ENCODE measurements at regions not wholly inside any gene's neighbourhood (a gene's known extent, or its start where the extent isn't known, plus 50 kb on each side); places are given as distances from the start of the nearest gene placed in this dataset.
A peak's percentile ranks its signal among the peaks of the same experiment; 100 is the strongest.
"Not testable (repeated sequence)": the region's sequence is repeated elsewhere in the genome, so short reads cannot be mapped to it uniquely, and the experiment has no call there.

DNA sequence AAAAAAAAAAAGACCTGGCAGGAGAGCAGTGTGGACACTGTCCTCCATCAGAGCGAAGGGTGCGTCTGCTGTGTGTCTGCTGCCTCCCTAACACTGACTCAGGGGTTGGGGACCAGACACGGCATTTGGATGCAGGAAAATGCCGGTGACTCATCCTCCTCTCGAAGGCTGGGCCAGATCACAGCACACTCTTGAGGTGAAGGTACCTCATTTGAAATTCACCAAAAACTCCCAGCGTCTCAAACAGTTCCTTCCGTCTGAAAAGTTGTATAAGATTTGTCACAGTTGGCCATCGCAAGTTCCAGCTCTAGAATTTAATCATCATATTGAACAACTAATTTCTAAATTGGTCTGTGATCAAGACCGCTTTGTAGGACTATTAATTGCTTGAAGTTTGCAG, 118.1 kb upstream of the LYZL2 start:
- no CpG with 5 or more reads among the region's 9 CpGs for WGBS (ENCODE audit: extremely low coverage, insufficient coverage, low lambda C conversion rate)
- no peak overlapping the region for H3K27ac ChIP-seq (ENCODE audit: low read depth, low read length)
- DNase-seq, result peak; percentile 40

DNA sequence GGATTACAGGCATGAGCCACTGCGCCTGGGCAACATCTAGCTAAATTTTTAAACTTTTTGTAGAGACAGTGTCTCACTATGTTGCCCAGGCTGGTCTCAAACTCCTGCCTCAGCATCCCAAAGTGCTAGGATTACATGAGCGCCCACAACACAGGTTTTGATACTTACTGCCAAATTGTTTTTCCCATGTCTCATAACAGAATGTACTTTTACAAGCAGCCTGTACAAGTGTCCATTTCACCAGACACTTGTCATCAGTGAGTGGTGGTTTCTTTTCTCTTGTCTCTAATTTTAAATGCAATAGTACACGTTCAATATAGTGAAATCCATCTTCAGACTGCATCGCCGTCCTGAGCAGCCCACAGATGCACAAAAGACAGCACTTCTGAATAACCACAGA, 116.4 kb upstream of the LYZL2 start:
- no peaks in the 10 kb centered on the region for H3K79me2 ChIP-seq (ENCODE audit: control insufficient read depth, insufficient read depth, low read length)
- no peak overlapping the region for H3K4ac ChIP-seq (ENCODE audit: low read depth, low read length)
- H2BK120ac ChIP-seq (ENCODE audit: low read depth, low read length), result no peak overlapping the region
- no peak overlapping the region for H4K8ac ChIP-seq (ENCODE audit: low read depth, low read length)
- H3K9ac ChIP-seq (ENCODE audit: low read length), result no peak overlapping the region
- H3K4me1 ChIP-seq (ENCODE audit: control insufficient read depth, low read depth, low read length), result no peaks in the 10 kb centered on the region
- H3K56ac ChIP-seq (ENCODE audit: low read length), result no peak overlapping the region
- H3K27ac ChIP-seq (ENCODE audit: low read depth, low read length), result no peak overlapping the region
- no peak overlapping the region for H3K23ac ChIP-seq (ENCODE audit: low read length)
- no peak overlapping the region for H4K5ac ChIP-seq (ENCODE audit: low read length)
- no peak for DNase-seq
- H3K18ac ChIP-seq (ENCODE audit: low read length), result no peak overlapping the region
- WGBS (ENCODE audit: extremely low coverage, insufficient coverage, low lambda C conversion rate), result no CpG with 5 or more reads among the region's 5 CpGs
- no peak overlapping the region for H2AK5ac ChIP-seq (ENCODE audit: low read length)
- no peaks in the 10 kb centered on the region for H3K27me3 ChIP-seq (ENCODE audit: insufficient read depth, low read length, poor library complexity)
- no peak overlapping the region for H3K4me2 ChIP-seq (ENCODE audit: low read length)
- H3K79me1 ChIP-seq (ENCODE audit: low read length), result no peaks in the 10 kb centered on the region
- no peak overlapping the region for H2BK15ac ChIP-seq (replicated peaks; ENCODE audit: low read depth)
- no peak overlapping the region for H3K4me3 ChIP-seq (ENCODE audit: low read length)
- H2BK5ac ChIP-seq (ENCODE audit: low read length), result no peak overlapping the region
- no peaks in the 10 kb centered on the region for H3K36me3 ChIP-seq (ENCODE audit: control insufficient read depth, insufficient read depth, low read length)

More for the DNA sequence above, 118.1 kb upstream of the LYZL2 start:
- Histone ChIP-seq H3K27me3 (ENCODE audit: insufficient read depth, low read length, poor library complexity) (no peaks in the 10 kb centered on the region), H2BK120ac (ENCODE audit: low read depth, low read length) (no peak overlapping the region), H4K5ac (ENCODE audit: low read length) (no peak overlapping the region), H3K4me1 (ENCODE audit: control insufficient read depth, low read depth, low read length) (no peaks in the 10 kb centered on the region), H3K4me2 (ENCODE audit: low read length) (no peak overlapping the region), H3K79me1 (ENCODE audit: low read length) (no peaks in the 10 kb centered on the region), H2BK5ac (ENCODE audit: low read length) (no peak overlapping the region), H2AK5ac (ENCODE audit: low read length) (no peak overlapping the region), H3K18ac (ENCODE audit: low read length) (no peak overlapping the region), H3K56ac (ENCODE audit: low read length) (no peak overlapping the region), H3K9ac (ENCODE audit: low read length) (no peak overlapping the region), H3K36me3 (ENCODE audit: control insufficient read depth, insufficient read depth, low read length) (no peaks in the 10 kb centered on the region), H3K79me2 (ENCODE audit: control insufficient read depth, insufficient read depth, low read length) (no peaks in the 10 kb centered on the region), H3K4me3 (ENCODE audit: low read length) (no peak overlapping the region), H3K4ac (ENCODE audit: low read depth, low read length) (no peak overlapping the region), H3K23ac (ENCODE audit: low read length) (no peak overlapping the region), H2BK15ac (replicated peaks; ENCODE audit: low read depth) (no peak overlapping the region), H4K8ac (ENCODE audit: low read depth, low read length) (no peak overlapping the region)

DNA sequence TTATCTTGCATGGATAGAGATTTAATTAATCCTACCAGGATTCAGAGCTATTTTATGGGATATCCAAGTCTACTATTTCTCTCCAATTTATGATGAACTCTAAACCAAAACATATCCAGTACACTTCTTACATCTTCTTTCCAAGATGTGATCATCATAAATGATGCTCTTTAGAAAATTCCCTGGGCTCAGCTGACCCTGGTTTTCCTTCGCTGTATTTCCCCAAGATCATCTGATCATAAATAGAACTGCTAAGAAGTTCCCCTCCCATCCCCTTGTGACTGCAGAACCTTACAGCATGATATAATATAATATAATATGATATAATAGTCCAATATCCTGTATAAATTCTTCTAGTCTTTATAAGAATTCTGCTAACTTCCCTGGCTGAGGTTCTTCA, 114.6 kb upstream of the LYZL2 start:
- no peaks in the 10 kb centered on the region for H3K79me1 ChIP-seq (ENCODE audit: low read length)
- H3K36me3 ChIP-seq (ENCODE audit: control insufficient read depth, insufficient read depth, low read length), result no peaks in the 10 kb centered on the region
- no peak overlapping the region for H2AK5ac ChIP-seq (ENCODE audit: low read length)
- H3K23ac ChIP-seq (ENCODE audit: low read length), result no peak overlapping the region
- H3K4me1 ChIP-seq (ENCODE audit: control insufficient read depth, low read depth, low read length), result no peaks in the 10 kb centered on the region
- H3K27me3 ChIP-seq (ENCODE audit: insufficient read depth, low read length, poor library complexity), result no peaks in the 10 kb centered on the region
- no CpG with 5 or more reads among the region's 1 CpG for WGBS (ENCODE audit: extremely low coverage, insufficient coverage, low lambda C conversion rate)
- no peak overlapping the region for H3K4ac ChIP-seq (ENCODE audit: low read depth, low read length)
- no peak overlapping the region for H2BK120ac ChIP-seq (ENCODE audit: low read depth, low read length)
- H2BK5ac ChIP-seq (ENCODE audit: low read length), result no peak overlapping the region
- no peak overlapping the region for H3K4me3 ChIP-seq (ENCODE audit: low read length)
- no peak overlapping the region for H3K56ac ChIP-seq (ENCODE audit: low read length)
- H3K9ac ChIP-seq (ENCODE audit: low read length), result no peak overlapping the region
- H4K5ac ChIP-seq (ENCODE audit: low read length), result no peak overlapping the region
- H3K18ac ChIP-seq (ENCODE audit: low read length), result no peak overlapping the region
- H3K4me2 ChIP-seq (ENCODE audit: low read length), result no peak overlapping the region
- no peak overlapping the region for H2BK15ac ChIP-seq (replicated peaks; ENCODE audit: low read depth)
- H4K8ac ChIP-seq (ENCODE audit: low read depth, low read length), result no peak overlapping the region
- no peak for DNase-seq
- H3K79me2 ChIP-seq (ENCODE audit: control insufficient read depth, insufficient read depth, low read length), result no peaks in the 10 kb centered on the region
- H3K27ac ChIP-seq (ENCODE audit: low read depth, low read length), result no peak overlapping the region

DNA sequence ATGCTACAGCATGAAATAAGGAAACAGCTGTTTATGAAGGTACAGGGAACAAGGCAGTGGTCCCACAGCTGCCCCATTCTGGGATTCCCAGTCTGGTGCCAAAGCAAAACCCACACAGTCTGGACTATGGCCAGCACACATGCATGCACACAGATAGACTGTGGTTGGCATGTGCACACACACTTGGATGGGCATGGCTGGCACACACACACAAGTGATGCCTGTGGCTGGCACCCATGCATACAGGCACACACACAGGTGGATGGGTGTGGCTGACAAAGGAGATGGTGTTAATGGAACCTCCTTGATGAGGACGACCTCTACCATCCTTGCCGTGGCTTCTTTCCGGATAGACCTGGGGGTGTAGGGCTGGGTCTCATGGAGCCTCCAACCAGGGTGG, 114.0 kb upstream of the LYZL2 start:
- Histone ChIP-seq H3K27me3 (ENCODE audit: insufficient read depth, low read length, poor library complexity) (no peaks in the 10 kb centered on the region), H3K23ac (ENCODE audit: low read length) (no peak overlapping the region), H3K9ac (ENCODE audit: low read length) (no peak overlapping the region), H2BK120ac (ENCODE audit: low read depth, low read length) (no peak overlapping the region), H4K5ac (ENCODE audit: low read length) (no peak overlapping the region), H2BK5ac (ENCODE audit: low read length) (no peak overlapping the region), H2BK15ac (replicated peaks; ENCODE audit: low read depth) (no peak overlapping the region), H3K4me2 (ENCODE audit: low read length) (no peak overlapping the region), H3K4ac (ENCODE audit: low read depth, low read length) (no peak overlapping the region), H3K79me1 (ENCODE audit: low read length) (no peaks in the 10 kb centered on the region), H3K27ac (ENCODE audit: low read depth, low read length) (no peak overlapping the region), H4K8ac (ENCODE audit: low read depth, low read length) (no peak overlapping the region), H3K56ac (ENCODE audit: low read length) (no peak overlapping the region), H3K4me3 (ENCODE audit: low read length) (no peak overlapping the region), H3K18ac (ENCODE audit: low read length) (no peak overlapping the region), H3K79me2 (ENCODE audit: control insufficient read depth, insufficient read depth, low read length) (no peaks in the 10 kb centered on the region), H3K4me1 (ENCODE audit: control insufficient read depth, low read depth, low read length) (no peaks in the 10 kb centered on the region), H3K36me3 (ENCODE audit: control insufficient read depth, insufficient read depth, low read length) (no peaks in the 10 kb centered on the region), H2AK5ac (ENCODE audit: low read length) (no peak overlapping the region)
- no CpG with 5 or more reads among the region's 3 CpGs for WGBS (ENCODE audit: extremely low coverage, insufficient coverage, low lambda C conversion rate)
- DNase-seq, result no peak

DNA sequence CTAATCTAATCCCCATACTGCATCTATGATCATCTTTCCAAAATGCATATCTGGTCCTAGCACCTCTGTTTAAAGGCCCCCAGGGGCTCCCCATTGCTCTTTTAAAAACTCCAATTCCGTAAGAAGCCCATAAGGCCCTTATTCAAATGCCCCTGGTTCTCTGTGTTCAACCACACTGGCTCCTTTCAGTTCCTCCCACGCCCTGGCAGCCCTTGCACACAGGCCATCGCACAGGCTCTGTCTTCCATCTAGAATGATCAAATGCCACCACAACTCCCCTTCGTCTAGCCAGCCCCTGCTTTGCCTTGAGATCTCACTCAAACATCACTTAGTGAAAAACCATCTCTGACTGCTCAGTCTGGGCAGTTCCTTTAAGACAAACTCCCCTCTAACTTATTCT, 112.9 kb upstream of the LYZL2 start:
- Histone ChIP-seq H3K79me2 (ENCODE audit: control insufficient read depth, insufficient read depth, low read length) (no peaks in the 10 kb centered on the region), H3K27ac (ENCODE audit: low read depth, low read length) (no peak overlapping the region), H3K4me2 (ENCODE audit: low read length) (no peak overlapping the region), H3K4ac (ENCODE audit: low read depth, low read length) (no peak overlapping the region), H2BK15ac (replicated peaks; ENCODE audit: low read depth) (no peak overlapping the region), H3K18ac (ENCODE audit: low read length) (no peak overlapping the region), H2BK120ac (ENCODE audit: low read depth, low read length) (no peak overlapping the region), H4K8ac (ENCODE audit: low read depth, low read length) (no peak overlapping the region), H3K23ac (ENCODE audit: low read length) (no peak overlapping the region), H2BK5ac (ENCODE audit: low read length) (no peak overlapping the region), H3K79me1 (ENCODE audit: low read length) (no peaks in the 10 kb centered on the region), H4K5ac (ENCODE audit: low read length) (no peak overlapping the region), H3K56ac (ENCODE audit: low read length) (no peak overlapping the region), H3K4me3 (ENCODE audit: low read length) (no peak overlapping the region), H3K9ac (ENCODE audit: low read length) (no peak overlapping the region), H2AK5ac (ENCODE audit: low read length) (no peak overlapping the region), H3K4me1 (ENCODE audit: control insufficient read depth, low read depth, low read length) (no peaks in the 10 kb centered on the region), H3K27me3 (ENCODE audit: insufficient read depth, low read length, poor library complexity) (no peaks in the 10 kb centered on the region), H3K36me3 (ENCODE audit: control insufficient read depth, insufficient read depth, low read length) (no peaks in the 10 kb centered on the region)
- DNase-seq, result no peak
- WGBS (ENCODE audit: extremely low coverage, insufficient coverage, low lambda C conversion rate), result no CpG with 5 or more reads among the region's 4 CpGs

DNA sequence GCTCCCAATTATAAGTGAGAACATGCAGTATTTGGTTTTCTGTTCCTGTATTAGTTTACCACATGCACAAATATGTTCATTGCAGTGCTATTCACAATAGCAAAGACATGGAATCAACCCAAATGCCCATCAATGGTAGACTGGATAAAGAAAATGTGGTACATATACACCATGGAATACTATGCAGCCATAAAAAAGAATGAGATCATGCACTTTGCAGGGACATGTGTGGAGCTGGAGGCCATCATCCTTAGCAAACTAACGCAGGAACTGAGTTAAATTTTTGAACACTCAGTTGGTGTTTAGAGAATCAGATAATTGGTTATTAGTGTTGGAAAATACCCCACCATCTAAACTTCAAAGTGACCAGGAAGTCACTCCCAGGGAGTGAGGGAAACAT, 111.2 kb upstream of the LYZL2 start:
- H3K23ac ChIP-seq (ENCODE audit: low read length); H4K8ac ChIP-seq (ENCODE audit: low read depth, low read length); H3K56ac ChIP-seq (ENCODE audit: low read length); H3K36me3 ChIP-seq (ENCODE audit: control insufficient read depth, insufficient read depth, low read length); H2BK120ac ChIP-seq (ENCODE audit: low read depth, low read length); H3K4me3 ChIP-seq (ENCODE audit: low read length); H3K4me1 ChIP-seq (ENCODE audit: control insufficient read depth, low read depth, low read length); H3K79me2 ChIP-seq (ENCODE audit: control insufficient read depth, insufficient read depth, low read length); H4K5ac ChIP-seq (ENCODE audit: low read length); H3K9ac ChIP-seq (ENCODE audit: low read length); H2BK5ac ChIP-seq (ENCODE audit: low read length); H2AK5ac ChIP-seq (ENCODE audit: low read length); H3K4me2 ChIP-seq (ENCODE audit: low read length); H3K4ac ChIP-seq (ENCODE audit: low read depth, low read length); DNase-seq; H3K18ac ChIP-seq (ENCODE audit: low read length); H2BK15ac ChIP-seq (replicated peaks; ENCODE audit: low read depth); H3K27me3 ChIP-seq (ENCODE audit: insufficient read depth, low read length, poor library complexity); H3K79me1 ChIP-seq (ENCODE audit: low read length); H3K27ac ChIP-seq (ENCODE audit: low read depth, low read length): not testable (repeated sequence)
- WGBS (ENCODE audit: extremely low coverage, insufficient coverage, low lambda C conversion rate), result no CpG with 5 or more reads among the region's 1 CpG

Measured in mesendoderm (in vitro differentiated cells).